MM.1S (cell line): ENCODE measurements at regions not wholly inside any gene's neighbourhood (a gene's known extent, or its start where the extent isn't known, plus 50 kb on each side); places are given as distances from the start of the nearest gene placed in this dataset.

Experiments
- DNase-seq: peaks from one replicate; pipeline ENCODE4 v3.0.0-alpha.2; 2015
- H2AFZ ChIP-seq: fragments of 300-600 bp; sonication (generic); 2 replicates; pipeline ENCODE4 v1.6.0; 2016; ENCODE audit warnings: antibody characterized with exemption, low read length
- H3F3A ChIP-seq: fragments of 300-600 bp; sonication (generic); 2 replicates; pipeline ENCODE4 v1.6.1; 2016; ENCODE audit warnings: mild to moderate bottlenecking, antibody characterized with exemption, low read length, moderate library complexity, mixed read lengths; ENCODE audit not compliant: insufficient read depth
- H3K27ac ChIP-seq: fragments of 300-600 bp; sonication (generic); 2 replicates; pipeline ENCODE4 v1.5.1; 2016; ENCODE audit warnings: mild to moderate bottlenecking, low read length
- H3K27me3 ChIP-seq: fragments of 300-600 bp; sonication (generic); replicated peaks from 2 replicates; pipeline ENCODE4 v1.6.0; 2016; ENCODE audit warnings: low read length; ENCODE audit not compliant: insufficient read depth
- H3K36me3 ChIP-seq: fragments of 300-600 bp; sonication (generic); replicated peaks from 2 replicates; pipeline ENCODE4 v1.6.1; 2016; ENCODE audit warnings: mild to moderate bottlenecking, low read length, mixed read lengths; ENCODE audit not compliant: insufficient read depth
- H3K4me1 ChIP-seq: fragments of 300-600 bp; sonication (generic); 2 replicates; pipeline ENCODE4 v1.6.1; 2016; ENCODE audit warnings: low read length, mixed read lengths
- H3K4me2 ChIP-seq: fragments of 300-600 bp; sonication (generic); 2 replicates; pipeline ENCODE4 v1.6.0; 2016; ENCODE audit warnings: low read depth, low read length
- H3K4me3 ChIP-seq: fragments of 300-600 bp; sonication (generic); 2 replicates; pipeline ENCODE4 v1.5.1; 2016; ENCODE audit warnings: low read length, mixed read lengths
- H3K79me2 ChIP-seq: fragments of 300-600 bp; sonication (generic); 2 replicates; pipeline ENCODE4 v1.6.1; 2016; ENCODE audit warnings: mixed run types, low read length, mixed read lengths
- H3K9ac ChIP-seq: fragments of 300-600 bp; sonication (generic); 2 replicates; pipeline ENCODE4 v1.6.1; 2016; ENCODE audit warnings: low read length, mixed read lengths
- H3K9me2 ChIP-seq: fragments of 300-600 bp; sonication (generic); replicated peaks from 2 replicates; pipeline ENCODE4 v1.6.1; 2016; ENCODE audit warnings: mild to moderate bottlenecking, low read length, mixed read lengths; ENCODE audit not compliant: insufficient read depth
- H3K9me3 ChIP-seq: fragments of 300-600 bp; sonication (generic); replicated peaks from 2 replicates; pipeline ENCODE4 v1.6.1; 2016; ENCODE audit warnings: mild to moderate bottlenecking, low read length, mixed read lengths; ENCODE audit not compliant: insufficient read depth
- H4K20me1 ChIP-seq: fragments of 300-600 bp; sonication (generic); 2 replicates; pipeline ENCODE4 v1.6.1; 2016; ENCODE audit warnings: mild to moderate bottlenecking, low read length, moderate library complexity, mixed read lengths; ENCODE audit not compliant: insufficient read depth
- EZH2 ChIP-seq: fragments of 300-600 bp; sonication (generic); optimal IDR thresholded peaks from 2 replicates; pipeline ENCODE3; 2017; ENCODE audit warnings: low read depth, mild to moderate bottlenecking, antibody characterized with exemption, low read length, mixed read lengths
- EZH2phosphoT487 ChIP-seq: fragments of 300-600 bp; sonication (generic); IDR thresholded peaks from 2 replicates; pipeline ENCODE4 v1.6.1; 2018; ENCODE audit warnings: antibody characterized with exemption, low read length
- TF ChIP-seq, protein P1 (sequence below): fragments of 300-600 bp; sonication (generic); IDR thresholded peaks from 2 replicates; pipeline ENCODE4 v1.5.1; 2016; ENCODE audit warnings: antibody characterized with exemption, low read length, mixed read lengths

DNA sequence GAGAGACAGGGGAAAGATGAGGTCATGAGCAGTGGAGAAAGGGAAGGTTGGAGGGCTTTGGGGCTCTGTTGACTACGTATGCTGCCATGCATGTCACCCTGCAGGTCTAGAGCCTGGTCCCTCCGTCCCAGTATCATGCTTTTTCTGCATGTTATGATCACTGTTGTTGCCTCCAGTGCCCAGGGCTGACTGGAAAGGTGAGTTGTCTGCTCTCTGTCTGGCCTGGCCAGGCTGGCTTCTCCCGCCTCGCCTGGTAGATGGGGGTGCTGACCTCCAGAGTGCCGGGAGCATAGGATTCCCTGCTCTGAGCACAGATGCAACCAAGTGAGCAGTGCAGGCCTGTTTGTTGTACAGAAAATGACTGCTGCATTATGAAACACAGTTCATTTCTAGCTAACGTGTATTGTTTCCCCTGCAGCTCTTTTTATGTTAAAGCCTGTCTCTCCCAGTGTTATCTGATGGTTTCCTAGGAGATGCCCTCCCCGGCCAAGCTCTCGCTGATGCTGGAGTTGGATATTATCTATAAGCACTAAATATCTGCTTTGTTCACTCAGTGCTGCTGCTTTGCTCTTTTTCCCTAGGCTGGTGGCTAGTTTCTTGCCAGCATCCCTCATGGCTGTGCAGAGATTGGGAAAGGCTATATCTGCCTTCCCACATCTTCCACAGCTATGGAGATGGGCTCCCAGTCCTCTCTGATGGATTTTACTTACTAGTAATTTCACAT lies 158.2 kb downstream of the TDRD15 start:
- Histone ChIP-seq H3K4me3 (no peak overlapping the region), H4K20me1 (no peaks in the 10 kb centered on the region), H3K27ac (no peak overlapping the region), H3K36me3 (no peaks in the 10 kb centered on the region), H3K4me2 (no peak overlapping the region), H2AFZ (no peak overlapping the region), H3K79me2 (no peaks in the 10 kb centered on the region), H3K27me3 (no peaks in the 10 kb centered on the region), H3K4me1 (no peaks in the 10 kb centered on the region), H3F3A (no peaks in the 10 kb centered on the region), H3K9me3 (no peaks in the 10 kb centered on the region), H3K9me2 (no peaks in the 10 kb centered on the region), H3K9ac (no peak overlapping the region)
- DNase-seq: no peak
- no peak for TF ChIP-seq EZH2phosphoT487

DNA sequence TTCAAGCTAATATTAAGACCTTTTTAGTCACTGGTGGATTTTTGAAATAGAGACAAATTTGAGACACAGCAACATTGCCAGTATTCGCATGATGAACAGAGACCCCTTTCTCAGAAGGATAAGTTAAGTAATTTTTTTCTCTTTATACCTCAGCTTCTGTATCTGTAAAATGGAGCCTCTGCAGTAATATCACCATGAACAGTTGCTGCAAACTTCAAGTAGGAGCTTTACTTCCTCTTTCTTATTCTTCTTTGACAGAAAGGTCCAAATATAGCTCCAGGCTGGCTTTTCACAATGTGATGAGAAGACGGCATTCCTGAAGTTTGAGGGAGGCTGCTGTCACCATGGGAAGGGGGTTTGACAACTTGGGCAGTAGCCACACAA lies 158.7 kb downstream of the TDRD15 start:
- no peaks in the 10 kb centered on the region for H3K4me1 ChIP-seq

DNA sequence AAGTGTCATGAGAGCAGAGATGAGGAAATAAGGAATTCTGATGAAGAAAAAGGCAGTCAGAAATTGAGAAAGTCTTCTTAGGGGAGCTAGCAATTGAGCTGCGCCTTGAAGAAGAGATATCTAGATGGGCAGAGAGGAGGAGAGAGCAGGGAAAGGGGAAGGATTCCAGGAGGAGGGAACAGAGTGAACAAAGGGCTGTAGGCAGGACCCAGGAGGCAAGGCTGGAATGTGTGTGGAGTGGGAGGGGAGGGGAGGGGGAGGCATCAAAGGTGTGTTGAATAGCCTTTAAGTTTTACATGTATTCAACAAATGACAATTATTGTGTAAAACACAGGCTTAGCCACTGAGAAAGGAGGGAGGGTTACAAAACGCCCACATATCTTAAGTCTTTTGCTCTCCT lies 164.5 kb downstream of the TDRD15 start:
- H3K9ac ChIP-seq: no peak overlapping the region
- no peaks in the 10 kb centered on the region for H3K9me3 ChIP-seq
- TF ChIP-seq, protein P1, sequence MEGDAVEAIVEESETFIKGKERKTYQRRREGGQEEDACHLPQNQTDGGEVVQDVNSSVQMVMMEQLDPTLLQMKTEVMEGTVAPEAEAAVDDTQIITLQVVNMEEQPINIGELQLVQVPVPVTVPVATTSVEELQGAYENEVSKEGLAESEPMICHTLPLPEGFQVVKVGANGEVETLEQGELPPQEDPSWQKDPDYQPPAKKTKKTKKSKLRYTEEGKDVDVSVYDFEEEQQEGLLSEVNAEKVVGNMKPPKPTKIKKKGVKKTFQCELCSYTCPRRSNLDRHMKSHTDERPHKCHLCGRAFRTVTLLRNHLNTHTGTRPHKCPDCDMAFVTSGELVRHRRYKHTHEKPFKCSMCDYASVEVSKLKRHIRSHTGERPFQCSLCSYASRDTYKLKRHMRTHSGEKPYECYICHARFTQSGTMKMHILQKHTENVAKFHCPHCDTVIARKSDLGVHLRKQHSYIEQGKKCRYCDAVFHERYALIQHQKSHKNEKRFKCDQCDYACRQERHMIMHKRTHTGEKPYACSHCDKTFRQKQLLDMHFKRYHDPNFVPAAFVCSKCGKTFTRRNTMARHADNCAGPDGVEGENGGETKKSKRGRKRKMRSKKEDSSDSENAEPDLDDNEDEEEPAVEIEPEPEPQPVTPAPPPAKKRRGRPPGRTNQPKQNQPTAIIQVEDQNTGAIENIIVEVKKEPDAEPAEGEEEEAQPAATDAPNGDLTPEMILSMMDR: no peak
- TF ChIP-seq EZH2 (no peak), EZH2phosphoT487 (no peak)
- H3K9me2 ChIP-seq: no peaks in the 10 kb centered on the region
- H3K27me3 ChIP-seq: no peaks in the 10 kb centered on the region
- DNase-seq: no peak
- H3K79me2 ChIP-seq: no peaks in the 10 kb centered on the region
- H3K27ac ChIP-seq: no peak overlapping the region
- H2AFZ ChIP-seq: no peak overlapping the region
- no peaks in the 10 kb centered on the region for H3F3A ChIP-seq
- H3K4me3 ChIP-seq: no peak overlapping the region
- no peaks in the 10 kb centered on the region for H4K20me1 ChIP-seq
- no peak overlapping the region for H3K4me2 ChIP-seq
- no peaks in the 10 kb centered on the region for H3K36me3 ChIP-seq
- no peaks in the 10 kb centered on the region for H3K4me1 ChIP-seq

More for the DNA sequence above, 158.7 kb downstream of the TDRD15 start:
- Histone ChIP-seq H3K4me3 (no peak overlapping the region), H4K20me1 (no peaks in the 10 kb centered on the region), H3K9me3 (no peaks in the 10 kb centered on the region), H2AFZ (no peak overlapping the region), H3K79me2 (no peaks in the 10 kb centered on the region), H3K36me3 (no peaks in the 10 kb centered on the region), H3K9me2 (no peaks in the 10 kb centered on the region), H3K9ac (no peak overlapping the region), H3K4me2 (no peak overlapping the region), H3K27ac (no peak overlapping the region), H3F3A (no peaks in the 10 kb centered on the region), H3K27me3 (no peaks in the 10 kb centered on the region)
- TF ChIP-seq EZH2phosphoT487 (no peak), EZH2 (no peak)
- TF ChIP-seq, protein P1: no peak
- no peak for DNase-seq

DNA sequence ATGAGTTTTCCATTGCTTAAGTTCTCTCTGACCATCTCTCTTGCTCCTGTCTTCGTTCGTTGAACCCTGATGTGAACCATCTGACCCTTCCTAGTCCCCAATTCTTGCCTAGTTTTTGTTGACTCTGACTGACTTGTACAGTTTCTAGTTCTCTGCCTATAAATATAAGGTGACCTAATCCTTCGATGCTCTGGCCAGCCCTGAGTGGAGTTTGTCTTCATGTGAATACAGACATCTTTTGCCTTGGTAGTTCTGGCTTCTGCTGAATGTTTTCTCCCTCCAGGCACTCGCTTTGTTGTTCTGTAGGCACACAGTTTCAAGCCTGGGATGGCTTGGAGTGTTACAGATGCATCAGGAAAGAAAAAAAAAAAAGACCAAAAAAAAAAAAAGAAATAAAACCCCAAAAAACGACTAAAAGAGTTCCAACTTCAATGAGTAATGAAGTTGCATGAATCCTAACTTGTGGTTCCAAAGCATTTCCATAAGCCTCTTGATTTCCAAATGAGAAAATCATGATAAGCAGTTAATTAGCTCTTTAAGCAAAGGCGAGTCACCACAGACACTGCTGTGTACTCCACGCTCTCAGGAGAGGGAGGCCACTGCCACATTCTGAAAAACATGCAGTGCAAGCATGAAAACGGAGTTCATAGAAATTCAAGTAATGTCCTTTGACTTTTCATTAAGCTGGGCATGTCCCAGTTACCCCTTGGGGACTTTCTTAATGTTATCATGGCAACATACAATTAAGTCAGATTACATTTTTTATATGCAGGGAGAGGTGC lies 165.2 kb downstream of the TDRD15 start:
- no peaks in the 10 kb centered on the region for H4K20me1 ChIP-seq
- H3K4me3 ChIP-seq: no peak overlapping the region
- no peak overlapping the region for H3K9ac ChIP-seq
- DNase-seq: no peak
- TF ChIP-seq, protein P1: no peak
- TF ChIP-seq EZH2phosphoT487: no peak
- TF ChIP-seq EZH2: no peak
- H3K9me2 ChIP-seq: no peaks in the 10 kb centered on the region
- H3K9me3 ChIP-seq: no peaks in the 10 kb centered on the region
- no peak overlapping the region for H3K4me2 ChIP-seq
- H3K27me3 ChIP-seq: no peaks in the 10 kb centered on the region
- no peaks in the 10 kb centered on the region for H3K4me1 ChIP-seq
- H3K79me2 ChIP-seq: no peaks in the 10 kb centered on the region
- no peaks in the 10 kb centered on the region for H3K36me3 ChIP-seq
- no peak overlapping the region for H2AFZ ChIP-seq
- H3K27ac ChIP-seq: no peak overlapping the region
- no peaks in the 10 kb centered on the region for H3F3A ChIP-seq
